ENCODE measurements at regions not wholly inside any gene's neighbourhood (a gene's known extent, or its start where the extent isn't known, plus 50 kb on each side); places are given as distances from the start of the nearest gene placed in this dataset.

DNA sequence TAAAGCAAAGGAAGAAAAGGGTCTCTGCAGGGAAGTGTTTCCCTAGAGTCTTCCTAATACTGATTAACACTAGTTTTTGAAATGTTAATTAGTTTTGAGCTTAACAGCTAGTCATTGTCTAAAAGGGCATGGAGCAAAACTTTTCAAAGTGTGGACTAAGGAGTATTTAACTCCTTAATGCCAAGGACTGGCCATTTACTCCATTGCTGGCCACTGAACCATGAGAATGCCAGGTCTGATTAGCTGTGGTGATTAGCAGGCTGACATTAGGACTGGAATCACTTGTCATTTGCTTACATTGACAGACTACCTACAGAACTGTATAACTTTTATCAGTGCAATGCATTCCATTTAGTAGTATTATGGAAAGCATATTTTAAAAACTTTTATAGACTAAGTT, 987.0 kb downstream of the NR2F1-AS1 start:
- no peak for DNase-seq

DNA sequence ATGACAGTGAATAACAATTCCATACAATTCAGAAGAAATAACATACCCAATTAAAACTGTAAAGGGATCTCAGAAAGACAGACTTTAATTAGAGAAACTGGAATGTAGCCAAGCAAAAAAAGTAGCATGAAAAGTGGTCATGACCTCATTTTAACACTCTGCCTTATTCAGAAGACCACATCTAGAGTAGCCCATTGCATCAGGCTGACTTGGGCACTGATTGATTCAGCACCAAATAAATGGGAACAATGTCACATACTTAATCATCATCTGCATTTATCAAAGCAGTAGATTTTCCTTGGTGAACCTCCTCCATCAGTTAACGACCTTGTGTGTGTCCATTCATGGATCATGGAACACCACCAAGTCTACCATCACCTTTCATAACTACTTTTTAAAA, 992.1 kb downstream of the NR2F1-AS1 start:
- no peak for DNase-seq

DNA sequence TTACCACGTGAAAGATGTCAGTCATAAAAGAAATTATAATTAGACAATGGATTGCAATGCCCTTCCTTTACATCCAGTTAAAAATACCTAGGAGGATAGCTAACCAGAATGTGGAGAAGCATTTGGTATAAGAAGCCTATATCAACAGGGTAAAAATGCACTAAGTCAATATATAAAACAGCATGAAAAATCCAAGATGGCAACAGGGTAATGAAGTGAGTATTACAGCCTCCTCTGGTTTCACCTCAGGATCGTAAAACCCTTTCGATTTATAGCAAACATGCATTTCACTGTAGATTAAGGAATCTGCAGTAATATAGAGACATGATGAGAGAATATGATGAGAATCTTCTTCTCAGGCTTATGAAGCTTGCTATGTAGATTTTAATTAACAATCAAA, 999.3 kb downstream of the NR2F1-AS1 start:
- DNase-seq, result no peak

DNA sequence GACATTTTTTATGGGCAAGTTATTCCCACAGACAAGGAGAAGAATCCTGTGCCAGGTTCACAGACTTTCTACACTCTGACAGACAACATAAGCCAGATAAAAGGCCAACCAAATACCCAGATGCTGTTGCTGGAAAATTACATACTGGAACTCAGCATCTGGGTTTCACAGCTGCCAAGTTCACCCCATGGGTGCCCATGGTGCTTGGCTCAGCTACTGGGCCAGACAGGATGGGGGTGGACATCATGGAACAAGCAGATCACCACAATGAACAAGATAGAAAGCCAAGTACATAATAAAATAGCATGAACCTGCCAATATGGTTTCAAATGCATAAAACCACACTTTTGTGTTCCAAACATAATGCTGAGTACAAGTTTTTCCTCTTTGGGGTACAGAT, 999.8 kb downstream of the NR2F1-AS1 start:
- DNase-seq, result no peak

DNA sequence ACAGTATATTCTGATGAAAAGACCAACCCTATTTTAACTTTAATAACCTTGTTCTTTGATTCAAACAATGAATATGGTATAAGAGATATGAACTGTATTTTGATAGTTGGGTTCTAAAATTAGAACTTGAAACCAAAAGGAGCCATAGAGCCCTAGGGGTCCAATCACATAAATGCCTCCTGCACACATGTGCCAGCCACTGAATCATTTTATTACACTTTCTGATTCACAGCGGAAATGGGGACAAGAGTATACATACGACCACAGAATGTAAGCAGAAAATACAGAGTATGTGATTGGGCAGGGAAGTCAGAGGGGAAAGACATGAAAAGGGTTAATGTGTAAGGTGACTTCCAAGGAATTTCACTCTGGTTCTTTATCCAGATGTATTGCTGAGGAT, 1000.2 kb downstream of the NR2F1-AS1 start:
- DNase-seq, result no peak

DNA sequence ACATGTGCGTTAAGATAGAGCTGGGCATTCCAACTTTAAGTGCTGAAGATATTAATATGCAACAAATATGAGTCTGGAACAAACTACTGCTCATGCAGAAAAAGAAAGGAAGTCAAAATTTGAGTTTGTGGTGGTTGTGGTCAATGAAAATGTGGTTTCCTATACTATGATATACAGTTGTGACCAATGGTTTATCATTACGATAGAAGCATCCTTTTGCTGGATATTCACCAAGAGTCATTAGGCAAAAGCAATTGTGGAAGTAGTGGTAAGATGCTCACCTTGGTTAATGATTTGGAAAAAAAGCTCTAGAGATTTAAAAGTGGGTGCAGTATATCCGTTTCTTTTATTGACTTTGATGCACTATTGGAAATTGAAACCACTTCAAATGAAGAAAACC, 1007.0 kb downstream of the NR2F1-AS1 start:
- DNase-seq, result no peak

DNA sequence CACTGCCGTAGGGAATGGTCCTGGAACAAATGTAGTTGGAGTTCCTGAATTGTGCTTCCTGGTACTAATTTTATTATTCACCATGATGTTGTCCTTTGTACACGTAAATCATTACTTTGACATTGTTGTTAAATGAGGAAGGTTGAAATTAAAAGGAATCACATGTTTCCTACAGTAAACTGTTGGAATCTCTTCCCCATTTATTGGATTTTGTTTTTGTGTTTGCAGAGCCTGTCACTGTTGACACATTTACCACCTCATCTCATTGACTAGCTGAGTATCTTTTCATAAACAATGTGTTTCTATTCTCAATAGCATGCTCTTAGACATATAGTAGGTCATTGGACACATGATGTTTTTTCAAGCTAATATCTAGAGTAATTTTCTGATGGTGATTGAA, 1012.5 kb downstream of the NR2F1-AS1 start:
- no peak for DNase-seq

DNA sequence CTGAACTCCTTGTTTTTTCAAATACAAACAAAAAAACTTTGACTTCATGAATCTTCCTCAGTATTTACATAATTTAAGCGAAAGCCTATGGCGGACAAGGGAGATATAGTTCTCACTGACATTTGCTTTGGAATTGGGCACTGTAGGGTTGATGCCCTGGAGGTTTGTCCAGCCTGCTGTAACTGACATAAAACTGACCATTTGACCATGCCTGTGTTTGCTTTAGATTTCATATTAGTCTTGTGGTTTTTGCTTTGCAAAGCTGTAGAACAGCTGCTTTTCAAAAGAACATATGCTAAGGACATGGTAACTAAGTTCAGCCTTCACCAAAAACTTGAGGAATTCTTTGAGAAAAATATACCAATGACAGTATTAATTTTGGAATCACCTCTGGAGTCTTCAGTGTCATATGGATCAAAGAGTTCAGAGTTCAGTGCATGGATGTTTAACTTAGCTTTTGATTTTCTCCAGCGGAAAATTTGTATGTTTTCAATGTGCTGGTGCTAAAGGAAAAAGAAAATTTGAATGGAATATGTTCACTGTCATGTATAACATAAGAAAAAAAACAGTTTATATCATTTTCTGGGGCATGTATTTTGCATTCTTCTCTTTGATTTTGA, 1013.1 kb downstream of the NR2F1-AS1 start:
- no peak for DNase-seq

DNA sequence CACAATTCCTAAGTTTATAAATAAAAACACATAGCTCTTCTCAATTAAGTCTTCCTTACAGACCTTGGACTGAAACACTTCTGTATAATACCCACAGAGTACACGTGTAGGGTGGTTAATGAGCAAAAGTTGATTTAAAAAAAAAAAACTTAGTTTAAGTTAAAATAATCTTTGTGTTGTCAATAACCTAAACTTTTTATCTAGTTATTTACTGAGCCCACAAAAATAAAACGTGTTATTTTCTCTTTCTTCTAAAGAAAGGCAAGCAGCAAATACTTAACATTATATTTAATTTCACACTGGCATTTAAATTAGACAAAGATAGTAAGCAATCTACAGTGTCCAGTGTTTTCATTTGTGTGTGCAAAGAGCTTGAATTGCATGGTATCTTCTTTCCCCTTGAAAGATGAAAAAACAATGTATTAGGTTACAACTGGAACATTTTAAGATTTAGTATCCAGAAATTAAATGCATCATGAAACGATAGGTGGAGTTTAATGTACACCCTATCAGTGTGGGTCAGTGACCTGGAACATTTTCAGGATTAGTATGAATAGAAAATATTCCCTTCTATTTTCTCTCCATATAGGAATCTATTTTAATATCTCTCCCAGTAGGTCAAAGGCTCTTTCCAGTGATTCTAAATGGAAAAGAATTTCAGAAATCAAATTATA, 1014.8 kb downstream of the NR2F1-AS1 start:
- no peak for DNase-seq

DNA sequence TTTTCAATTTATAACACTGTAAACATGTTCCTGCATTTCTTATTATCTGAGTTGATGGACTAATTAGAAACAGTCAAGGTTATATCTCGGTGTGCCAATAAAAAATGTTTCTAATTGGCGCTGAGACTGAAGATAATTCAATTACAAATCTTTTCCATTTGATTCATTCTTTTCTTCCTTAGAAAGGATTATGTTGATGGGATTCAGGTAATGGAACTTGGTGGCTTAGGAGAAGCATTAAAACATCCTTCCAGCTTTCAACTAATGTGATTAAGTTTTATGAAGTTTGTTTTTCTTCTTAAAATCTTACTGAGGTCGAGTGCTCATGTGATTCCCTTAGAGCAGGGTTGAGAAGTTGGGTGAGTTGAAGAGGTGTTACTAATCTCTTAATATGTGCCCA, 1015.3 kb downstream of the NR2F1-AS1 start:
- no peak for DNase-seq

DNA sequence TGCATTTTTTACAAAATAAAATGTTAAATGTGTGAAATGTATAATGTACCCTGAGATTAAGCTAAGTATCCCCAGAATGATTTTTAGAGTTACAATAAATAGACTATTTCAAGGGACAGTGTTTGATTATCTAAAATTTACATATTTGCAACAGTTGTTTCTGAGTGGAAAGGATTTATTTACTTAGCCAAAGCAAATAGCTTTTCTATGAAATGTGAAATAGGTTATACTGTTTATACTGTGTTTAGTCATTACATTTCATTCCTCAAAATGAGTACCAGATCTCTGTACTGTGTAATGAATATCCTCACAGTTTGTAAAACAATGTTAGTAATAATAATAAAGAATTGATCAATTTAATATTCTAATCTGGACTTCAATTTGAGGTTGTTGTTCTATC, 1019.0 kb downstream of the NR2F1-AS1 start:
- DNase-seq, result no peak

DNA sequence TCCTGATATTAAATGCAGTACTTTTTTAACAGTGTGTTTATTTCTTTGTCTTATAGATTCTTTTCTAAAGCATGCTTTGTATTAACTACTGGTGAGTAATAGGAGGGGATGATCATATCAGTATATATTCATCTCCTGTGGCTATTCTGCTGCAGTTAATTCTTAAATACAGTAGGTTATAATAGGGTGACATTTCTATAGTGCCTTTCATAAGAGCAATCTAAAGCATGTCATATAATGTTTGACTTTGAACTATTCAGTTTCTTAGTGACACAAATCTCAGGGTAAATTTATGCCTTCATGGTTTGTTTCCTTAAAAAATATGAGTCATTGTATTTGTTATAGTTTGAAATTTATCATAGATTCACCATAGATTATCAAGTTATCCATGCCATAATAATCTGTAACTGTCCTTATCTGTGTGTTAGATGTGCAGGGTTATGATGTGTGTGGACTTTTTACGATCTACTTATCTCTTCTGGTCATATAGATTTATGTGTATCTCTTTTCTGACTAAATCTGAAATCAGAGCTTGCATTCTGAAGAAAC, 1019.5 kb downstream of the NR2F1-AS1 start:
- DNase-seq, result no peak

DNA sequence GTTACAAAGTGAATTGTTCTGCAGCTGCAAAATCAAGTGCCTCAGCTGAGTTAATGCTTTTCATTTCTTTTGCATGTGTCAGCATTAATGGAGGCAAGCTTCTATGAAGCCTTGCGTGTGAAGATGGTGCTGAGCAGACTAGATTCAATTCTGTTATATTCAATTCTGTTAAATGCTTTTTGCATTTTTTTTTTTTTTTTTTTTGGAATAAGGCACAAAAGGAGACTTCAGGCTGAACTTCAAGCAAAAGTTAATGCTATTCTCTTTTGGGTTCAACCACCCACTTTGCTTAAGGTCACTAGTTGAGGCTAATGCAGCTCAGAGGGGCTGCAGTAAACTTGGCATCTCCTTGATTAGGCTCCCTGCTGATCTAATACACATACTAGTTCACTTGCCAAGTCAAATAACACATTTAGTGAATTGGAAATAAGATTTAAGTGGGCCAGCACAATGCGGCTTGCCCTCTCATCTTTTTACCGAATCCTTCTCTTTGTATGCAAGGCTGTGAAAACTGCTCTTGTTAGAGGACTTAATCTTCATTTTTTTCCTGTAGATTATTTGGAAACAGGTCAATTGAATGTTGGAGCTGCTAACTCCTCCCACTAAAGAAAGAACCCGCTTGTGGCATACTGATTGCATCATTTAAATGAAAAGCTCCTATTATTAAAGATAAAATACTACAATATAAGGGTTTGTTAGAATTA, 1020.2 kb downstream of the NR2F1-AS1 start:
- DNase-seq, result no peak

DNA sequence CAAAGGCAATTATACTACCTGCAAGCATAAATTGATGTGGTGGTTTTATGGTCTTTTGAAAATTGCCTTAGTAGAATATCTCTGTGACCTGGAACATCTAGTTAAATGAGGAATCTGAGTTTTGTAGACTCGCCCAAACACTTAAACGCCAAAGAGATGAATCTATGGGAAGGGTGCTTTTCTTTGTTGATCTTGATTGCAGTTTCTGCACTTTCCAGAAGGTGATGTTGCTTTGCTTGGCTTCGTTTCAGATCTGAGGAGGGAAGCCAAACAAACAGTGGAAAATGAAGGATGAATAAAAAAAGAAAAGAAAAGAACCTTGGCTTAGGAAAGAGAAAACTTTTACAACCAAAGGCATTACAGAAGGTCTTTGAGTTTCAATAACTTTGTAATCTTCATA, 1021.2 kb downstream of the NR2F1-AS1 start:
- no peak for DNase-seq

DNA sequence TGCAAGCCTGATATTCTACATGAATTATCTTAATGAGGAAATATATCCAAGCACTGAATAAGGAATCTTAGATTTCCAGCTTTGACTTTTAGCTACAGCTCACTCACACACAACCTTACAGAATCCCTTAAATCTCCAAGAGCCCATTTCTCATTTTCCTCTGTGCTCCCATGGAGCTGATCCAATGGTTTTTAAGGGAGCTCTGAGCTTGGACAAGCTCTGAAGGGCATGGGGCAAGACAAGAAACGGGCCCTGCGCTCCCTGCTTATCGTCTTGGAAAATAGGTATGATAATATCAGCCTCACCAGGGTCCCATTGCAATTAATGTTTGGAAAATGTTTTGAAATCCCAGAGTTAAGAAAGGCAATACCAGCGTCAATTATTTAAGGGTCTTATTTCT, 1021.7 kb downstream of the NR2F1-AS1 start:
- no peak for DNase-seq

DNA sequence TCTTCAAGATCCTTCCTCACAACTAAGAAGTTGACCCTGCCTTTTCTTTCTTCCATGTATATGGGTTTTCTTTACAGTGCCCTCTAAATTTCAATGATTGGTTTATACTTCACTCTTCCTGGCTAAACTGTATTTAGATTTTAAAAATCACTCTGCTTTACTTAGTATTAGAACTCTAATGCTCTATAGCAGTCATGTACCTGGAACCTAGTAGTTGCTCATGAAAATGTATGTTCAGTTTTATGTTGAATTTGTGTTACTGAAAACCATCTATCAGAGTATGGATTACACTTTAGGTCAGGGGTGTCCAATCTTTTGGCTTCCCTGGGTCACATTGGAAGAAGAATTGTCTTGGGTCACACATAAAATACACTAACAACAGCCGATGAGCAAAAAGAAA, 1024.3 kb downstream of the NR2F1-AS1 start:
- no peak for DNase-seq

DNA sequence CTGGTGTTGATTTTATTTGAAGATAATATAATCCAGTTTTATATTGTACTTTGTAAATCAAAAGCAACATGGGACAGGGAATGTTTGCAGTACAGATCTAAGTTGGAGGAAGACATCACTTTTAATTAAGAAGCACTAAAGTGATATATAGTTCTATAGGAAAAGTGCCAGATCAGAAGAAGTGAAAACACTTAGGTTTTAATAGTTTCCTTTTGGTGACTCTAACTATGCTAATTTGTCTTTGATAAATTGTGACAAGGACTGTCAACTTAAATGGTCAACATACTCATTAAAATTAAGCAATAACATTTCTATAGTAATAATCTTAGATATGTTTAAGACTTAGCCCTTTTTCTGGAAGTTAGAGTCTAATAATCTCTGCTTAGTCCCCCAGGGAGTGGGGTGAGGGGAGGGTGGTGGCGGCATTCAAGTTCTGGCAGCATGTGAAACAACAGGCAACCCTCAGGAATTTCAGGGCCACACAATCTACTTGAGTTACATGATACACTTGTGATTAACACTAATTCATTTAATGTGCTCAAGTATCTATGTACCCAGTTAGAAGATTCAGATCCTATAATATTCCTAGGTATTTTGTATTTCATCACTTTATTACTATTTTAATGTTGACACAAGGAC, 1026.5 kb downstream of the NR2F1-AS1 start:
- DNase-seq, result no peak

DNA sequence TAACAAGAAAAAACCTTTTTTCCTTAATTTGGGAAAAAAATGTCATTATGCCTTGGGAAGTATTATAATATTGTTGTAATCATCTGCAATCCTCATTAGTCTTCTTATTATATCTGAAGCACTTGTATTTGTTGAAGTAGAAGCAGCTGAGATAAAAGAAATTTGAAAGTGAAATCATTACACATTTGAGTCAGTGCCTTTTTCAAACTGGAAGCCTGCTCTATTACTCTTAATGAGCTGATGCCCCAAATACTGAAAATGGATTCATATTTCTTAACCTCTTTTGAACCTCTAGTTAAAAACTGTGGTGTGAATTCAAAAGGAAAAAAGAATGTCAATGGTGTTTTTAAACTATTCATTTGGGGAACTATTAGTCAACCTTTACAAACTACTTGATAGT, 1027.7 kb downstream of the NR2F1-AS1 start:
- no peak for DNase-seq

DNA sequence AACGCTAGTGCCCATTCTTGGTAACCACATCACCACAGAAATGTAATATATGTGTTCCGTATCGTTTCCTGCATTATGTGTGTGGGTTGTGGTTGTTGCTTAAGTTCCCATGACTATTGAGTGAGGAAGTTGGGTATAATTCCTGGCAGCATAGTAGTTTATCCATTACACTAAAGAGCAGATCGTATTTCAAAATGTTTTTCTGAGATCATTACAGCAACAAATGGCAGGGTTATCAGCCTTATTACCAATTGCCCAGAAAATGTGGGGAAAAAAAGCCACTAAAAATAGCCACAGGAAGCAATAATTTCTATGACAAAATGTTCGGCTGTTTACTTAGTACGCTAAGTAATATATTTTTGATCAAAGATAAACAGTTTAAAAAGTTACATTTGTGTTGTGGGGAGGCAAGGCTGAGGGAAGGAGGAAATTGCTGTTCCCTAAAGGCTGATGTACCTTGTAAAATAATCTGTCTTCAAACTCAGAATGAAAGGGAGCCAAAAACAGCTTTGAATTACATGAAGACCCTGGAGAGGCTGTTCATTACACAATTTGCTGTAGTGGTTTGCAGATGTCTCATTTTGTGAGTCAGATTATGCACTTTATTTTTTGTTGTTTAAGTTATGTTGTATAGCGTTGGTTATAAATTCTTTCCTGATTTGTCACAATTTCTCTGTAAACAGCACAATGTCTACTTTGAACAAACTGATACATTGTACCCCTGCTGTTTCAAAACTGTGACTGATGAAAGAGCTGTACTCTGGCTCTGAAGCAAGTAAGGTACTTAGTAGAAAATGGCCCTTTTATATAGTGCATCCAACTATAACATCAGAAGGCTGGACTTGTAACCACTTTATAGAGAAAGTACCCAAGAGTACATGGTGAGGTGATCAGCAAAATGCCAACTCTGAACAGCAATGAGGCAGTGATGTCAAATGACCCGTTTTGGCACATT, 1028.5 kb downstream of the NR2F1-AS1 start:
- no peak for DNase-seq

DNA sequence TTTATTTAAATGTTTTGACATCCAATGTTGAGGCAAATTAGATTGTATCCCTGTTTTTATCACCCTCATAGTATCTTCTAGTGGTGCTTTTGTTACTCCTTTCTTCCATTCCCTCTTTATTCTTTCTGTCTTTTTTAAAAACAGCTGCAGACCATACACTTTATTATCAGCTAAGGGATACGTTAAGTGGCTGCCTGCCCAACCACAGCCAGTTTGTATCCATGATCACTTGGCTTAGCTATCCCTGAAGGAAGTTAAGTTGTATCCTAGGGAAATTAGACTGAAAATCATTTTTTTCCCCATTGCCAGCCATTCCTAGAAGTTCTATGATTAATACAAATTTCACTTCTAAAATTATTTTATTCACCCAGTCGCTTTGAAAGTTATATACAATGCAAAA, 1032.7 kb downstream of the NR2F1-AS1 start:
- no peak for DNase-seq

DNA sequence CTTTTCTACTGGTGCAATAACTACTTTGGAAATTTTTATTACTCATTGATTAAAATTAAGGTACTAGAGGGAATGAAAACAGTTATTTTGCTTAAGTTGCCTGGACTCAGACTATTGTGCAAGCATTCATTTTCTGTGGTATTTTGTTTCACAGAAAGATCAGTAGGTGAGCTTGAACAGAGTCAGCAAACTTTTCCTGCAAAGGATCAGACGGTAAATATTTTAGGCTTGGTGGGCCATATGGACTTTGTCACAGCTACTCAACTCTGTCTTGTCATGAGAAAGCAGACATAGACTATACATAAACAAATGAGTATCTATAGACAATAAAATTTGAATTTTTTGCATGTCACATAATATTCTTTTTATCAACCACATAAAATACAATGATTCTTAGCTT, 1036.4 kb downstream of the NR2F1-AS1 start:
- DNase-seq, result no peak

DNA sequence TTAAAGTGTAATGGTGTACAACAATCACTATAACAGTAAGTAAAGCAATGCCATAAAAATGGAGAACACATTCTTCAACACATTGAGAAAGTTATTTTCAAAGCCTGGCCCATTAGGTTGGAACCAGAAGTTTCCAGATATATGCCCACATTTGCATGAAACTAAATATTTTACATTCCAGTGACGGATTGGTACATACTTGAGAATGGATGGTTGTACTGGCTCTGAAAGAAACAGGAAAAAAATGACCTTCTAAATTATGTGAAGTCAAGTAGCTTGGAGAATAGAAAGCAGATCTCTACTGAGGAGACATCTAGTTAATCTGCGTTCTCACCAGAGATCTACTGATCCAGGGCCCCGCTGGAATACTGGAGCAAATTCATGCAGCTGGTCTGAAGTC, 1037.0 kb downstream of the NR2F1-AS1 start:
- DNase-seq, result no peak

DNA sequence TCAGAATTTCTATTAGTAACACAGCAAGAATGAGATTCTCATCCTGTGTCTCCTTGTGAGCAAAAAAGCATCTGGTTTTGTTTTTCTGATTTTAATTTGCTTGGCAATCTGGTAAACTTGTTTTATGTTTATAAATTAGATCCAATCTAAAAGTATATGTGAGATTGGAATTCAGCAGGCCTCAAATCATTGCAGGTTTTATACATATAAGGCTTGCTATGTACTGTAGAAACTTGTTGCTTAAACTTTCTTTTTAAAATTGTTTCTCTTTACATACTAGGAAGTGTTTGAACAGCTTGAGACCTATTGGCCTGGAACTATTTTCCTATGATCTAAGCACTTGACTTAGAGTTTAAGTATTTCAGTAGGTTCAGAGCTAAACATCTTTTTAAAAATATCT, 1037.8 kb downstream of the NR2F1-AS1 start:
- no peak for DNase-seq

Data from activated CD8-positive, alpha-beta memory T cell treated with anti-CD3 and anti-CD28 coated beads, Interleukin-2, amount 50 U/mL, for 4 hours (primary cell).